Amniotic epithelial cell (primary cell): ENCODE measurements at regions not wholly inside any gene's neighbourhood (a gene's known extent, or its start where the extent isn't known, plus 50 kb on each side); places are given as distances from the start of the nearest gene placed in this dataset.
A peak's percentile ranks its signal among the peaks of the same experiment; 100 is the strongest.
"Not testable (repeated sequence)": the region's sequence is repeated elsewhere in the genome, so short reads cannot be mapped to it uniquely, and the experiment has no call there.

Experiments used
- DNase-seq: peaks from one replicate; pipeline ENCODE4 v3.0.0-alpha.2; 2010; ENCODE audit warnings: low read depth

- no peak for DNase-seq
These were observed 244.3 kb downstream of the GPAT3 start for GRCh38 chr4:83780053-83780733.

GRCh38 chr4:83779103-83780052 lies 243.5 kb downstream of the GPAT3 start:
- DNase-seq, result no peak

GRCh38 chr4:83772685-83773084 lies 236.8 kb downstream of the GPAT3 start:
- no peak for DNase-seq

- DNase-seq, result peak; percentile 37
These were observed 235.3 kb downstream of the GPAT3 start for GRCh38 chr4:83771113-83771705.

GRCh38 chr4:83768146-83768545 lies 232.2 kb downstream of the GPAT3 start:
- no peak for DNase-seq

- no peak for DNase-seq
These were observed 231.2 kb downstream of the GPAT3 start for GRCh38 chr4:83767067-83767466.

- no peak for DNase-seq
These were observed 223.7 kb downstream of the GPAT3 start for GRCh38 chr4:83759611-83760010.

- DNase-seq, result no peak
These were observed 222.4 kb downstream of the GPAT3 start for GRCh38 chr4:83758285-83758684.

GRCh38 chr4:83757121-83757621 lies 221.3 kb downstream of the GPAT3 start:
- no peak for DNase-seq

- no peak for DNase-seq
These were observed 217.4 kb downstream of the GPAT3 start for GRCh38 chr4:83753260-83753659.

- no peak for DNase-seq
These were observed 215.5 kb downstream of the GPAT3 start for GRCh38 chr4:83751336-83751949.

- DNase-seq, result no peak
These were observed 212.8 kb downstream of the GPAT3 start for GRCh38 chr4:83748711-83749110.

GRCh38 chr4:83738895-83739294 lies 203.0 kb downstream of the GPAT3 start:
- DNase-seq, result no peak

- DNase-seq, result no peak
These were observed 198.7 kb downstream of the GPAT3 start for GRCh38 chr4:83734576-83734975.

- DNase-seq, result no peak
These were observed 196.3 kb downstream of the GPAT3 start for GRCh38 chr4:83732114-83732635.

- DNase-seq, result peak; percentile 1
These were observed 195.7 kb downstream of the GPAT3 start for GRCh38 chr4:83731609-83732008.

- not testable (repeated sequence) for DNase-seq
These were observed 195.1 kb downstream of the GPAT3 start for GRCh38 chr4:83730958-83731357.

GRCh38 chr4:83728191-83728590 lies 192.3 kb downstream of the GPAT3 start:
- no peak for DNase-seq

GRCh38 chr4:83725336-83726085 lies 189.6 kb downstream of the GPAT3 start:
- no peak for DNase-seq

GRCh38 chr4:83724485-83725335 lies 188.8 kb downstream of the GPAT3 start:
- DNase-seq, result no peak
